IMR-90 (cell line): ENCODE measurements at regions not wholly inside any gene's neighbourhood (a gene's known extent, or its start where the extent isn't known, plus 50 kb on each side); places are given as distances from the start of the nearest gene placed in this dataset.

Source experiments
- ATAC-seq: fragments of 200-7000 bp; cut with Tn5 transposase; 2 replicates; pipeline ENCODE4 v1.9.1; 2020; ENCODE audit warnings: low read depth, mild to moderate bottlenecking, moderate library complexity
- BruUV-seq: library from RNA; stranded (reverse); fragments of 400-500 nt; replicated peaks from 2 replicates; lab custom pipeline; 2021; lab: Mats Ljungman, UMichigan
- CTCF ChIA-PET: fragments of 300-600 bp; formaldehyde crosslinking; extraction: SDS; loops from one replicate; lab custom pipeline; 2021; ENCODE audit warnings: antibody characterized with exemption; lab: Yijun Ruan, JAX
- POLR2A ChIA-PET: fragments of 300-600 bp; sonication (Branson Sonifier 250); formaldehyde crosslinking; loops from one replicate; lab custom pipeline; 2022; ENCODE audit warnings: antibody characterized with exemption; ENCODE audit not compliant: unreplicated experiment; lab: Charles Lee
- DNase-seq: peaks from one replicate; pipeline ENCODE4 v3.0.0; 2013
- H2AFZ ChIP-seq: replicated peaks from 2 replicates; pipeline ENCODE3; 2013; ENCODE audit warnings: low read length, mild to moderate bottlenecking; ENCODE audit not compliant: poor library complexity
- H2AK5ac ChIP-seq: 2 replicates; pipeline ENCODE4 v1.6.1; 2013; ENCODE audit warnings: low read depth, low read length, inconsistent platforms
- H2AK9ac ChIP-seq: replicated peaks from 2 replicates; pipeline ENCODE3; 2013; ENCODE audit warnings: mild to moderate bottlenecking, low read depth, low read length, moderate library complexity; ENCODE audit not compliant: poor library complexity
- H2BK120ac ChIP-seq: 2 replicates; pipeline ENCODE4 v1.6.1; 2013; ENCODE audit warnings: low read depth, low read length, inconsistent platforms
- H2BK15ac ChIP-seq: 3 replicates; pipeline ENCODE4 v1.6.1; 2013; ENCODE audit warnings: low read depth, low read length, inconsistent platforms
- H2BK20ac ChIP-seq: 2 replicates; pipeline ENCODE4 v1.6.1; 2013; ENCODE audit warnings: low read depth, mild to moderate bottlenecking, inconsistent platforms, low read length, moderate library complexity
- H2BK5ac ChIP-seq: 2 replicates; pipeline ENCODE4 v1.6.1; 2013; ENCODE audit warnings: mild to moderate bottlenecking, low read depth, low read length, inconsistent platforms; ENCODE audit not compliant: poor library complexity, severe bottlenecking
- H3K14ac ChIP-seq: replicated peaks from 2 replicates; pipeline ENCODE4 v1.6.1; 2013; ENCODE audit warnings: low read depth, low read length, inconsistent platforms
- H3K18ac ChIP-seq: 2 replicates; pipeline ENCODE4 v1.6.1; 2013; ENCODE audit warnings: low read depth, low read length, control low read depth
- H3K23ac ChIP-seq: 2 replicates; pipeline ENCODE4 v1.6.1; 2013; ENCODE audit warnings: low read depth, low read length, inconsistent platforms
- H3K27ac ChIP-seq: 2 replicates; pipeline ENCODE4 v1.5.1; 2013; ENCODE audit warnings: mild to moderate bottlenecking, control low read depth, low read length; ENCODE audit not compliant: insufficient read depth
- H3K27me3 ChIP-seq: 2 replicates; pipeline ENCODE4 v1.6.1; 2013; ENCODE audit warnings: low read length; ENCODE audit not compliant: control insufficient read depth, insufficient read depth
- H3K36me3 ChIP-seq: 2 replicates; pipeline ENCODE4 v1.6.1; 2013; ENCODE audit warnings: low read length, mixed read lengths; ENCODE audit not compliant: control insufficient read depth, insufficient read depth
- H3K4ac ChIP-seq: 2 replicates; pipeline ENCODE4 v1.6.1; 2013; ENCODE audit warnings: low read depth, low read length, inconsistent platforms
- H3K4me1 ChIP-seq: 2 replicates; pipeline ENCODE4 v1.6.1; 2013; ENCODE audit warnings: low read length, mixed read lengths; ENCODE audit not compliant: control insufficient read depth, insufficient read depth
- H3K4me2 ChIP-seq: 2 replicates; pipeline ENCODE4 v1.6.1; 2013; ENCODE audit warnings: low read depth, mild to moderate bottlenecking, control low read depth, low read length, moderate library complexity
- H3K4me3 ChIP-seq: 2 replicates; pipeline ENCODE4 v1.5.1; 2013; ENCODE audit warnings: low read depth, mild to moderate bottlenecking, control low read depth, low read length, moderate library complexity; ENCODE audit not compliant: insufficient read depth
- H3K56ac ChIP-seq: 2 replicates; pipeline ENCODE4 v1.6.1; 2013; ENCODE audit warnings: low read length, inconsistent platforms; ENCODE audit not compliant: insufficient read depth; ENCODE audit errors: extremely low read depth
- H3K79me1 ChIP-seq, 2 experiments: 2 replicates each; pipeline ENCODE4 v1.6.1; 2013; ENCODE audit warnings: low read length in 2 of 2, inconsistent platforms in 1 of 2, low read depth in 1 of 2
- H3K9ac ChIP-seq: 2 replicates; pipeline ENCODE4 v1.6.1; 2013; ENCODE audit warnings: low read depth, low read length, control low read depth
- H3K9me1 ChIP-seq: 2 replicates; pipeline ENCODE4 v1.6.1; 2013; ENCODE audit warnings: low read length, inconsistent platforms; ENCODE audit not compliant: insufficient read depth
- H3K9me3 ChIP-seq: 2 replicates; pipeline ENCODE4 v1.6.1; 2013; ENCODE audit warnings: low read length; ENCODE audit not compliant: control insufficient read depth, insufficient read depth
- H4K20me1 ChIP-seq: 2 replicates; pipeline ENCODE4 v1.6.1; 2013; ENCODE audit warnings: low read length, inconsistent platforms; ENCODE audit not compliant: insufficient read depth
- H4K5ac ChIP-seq: 2 replicates; pipeline ENCODE4 v1.6.1; 2013; ENCODE audit warnings: mild to moderate bottlenecking, low read depth, low read length, control low read depth
- H4K8ac ChIP-seq, 2 experiments: 2 replicates each; pipeline ENCODE4 v1.6.1; 2013; ENCODE audit warnings: low read depth in 2 of 2, low read length in 2 of 2, control low read depth in 1 of 2, inconsistent platforms in 1 of 2
- H4K91ac ChIP-seq: 2 replicates; pipeline ENCODE4 v1.6.1; 2013; ENCODE audit warnings: low read depth, low read length, inconsistent platforms; ENCODE audit not compliant: insufficient read depth
- BHLHE40 ChIP-seq: fragments of 150-350 bp; IDR thresholded peaks from 2 replicates; pipeline ENCODE4 v1.6.1; 2016; ENCODE audit warnings: mild to moderate bottlenecking, low read depth, low read length
- CEBPB ChIP-seq: IDR thresholded peaks from 2 replicates; pipeline ENCODE4 v1.6.1; 2012; ENCODE audit warnings: low read depth, low read length, improper control_type of control experiment
- CHD1 ChIP-seq: IDR thresholded peaks from 2 replicates; pipeline ENCODE4 v1.6.1; 2012; ENCODE audit warnings: low read depth, low read length, improper control_type of control experiment
- CTCF ChIP-seq: conservative IDR thresholded peaks from 2 replicates; pipeline ENCODE4 v1.5.1; 2012; ENCODE audit warnings: mild to moderate bottlenecking, low read depth, low read length, improper control_type of control experiment
- ELK1 ChIP-seq: fragments of 150-350 bp; IDR thresholded peaks from 2 replicates; pipeline ENCODE4 v1.6.1; 2016; ENCODE audit warnings: low read depth, mild to moderate bottlenecking, low read length, moderate library complexity, borderline replicate concordance
- FOS ChIP-seq: fragments of 150-350 bp; IDR thresholded peaks from 2 replicates; pipeline ENCODE4 v1.6.1; 2016; ENCODE audit warnings: low read depth, low read length
- MAFK ChIP-seq: IDR thresholded peaks from 2 replicates; pipeline ENCODE4 v1.6.1; 2012; ENCODE audit warnings: low read depth, low read length, improper control_type of control experiment
- MAZ ChIP-seq: IDR thresholded peaks from 2 replicates; pipeline ENCODE4 v1.6.1; 2012; ENCODE audit warnings: low read depth, mild to moderate bottlenecking, low read length, improper control_type of control experiment, moderate library complexity, borderline replicate concordance
- RAD21 ChIP-seq: IDR thresholded peaks from 2 replicates; pipeline ENCODE4 v1.6.1; 2012; ENCODE audit warnings: low read length, improper control_type of control experiment
- RCOR1 ChIP-seq: IDR thresholded peaks from 2 replicates; pipeline ENCODE4 v1.6.1; 2012; ENCODE audit warnings: mild to moderate bottlenecking, low read length, improper control_type of control experiment; ENCODE audit not compliant: insufficient replicate concordance
- RFX5 ChIP-seq: IDR thresholded peaks from 2 replicates; pipeline ENCODE4 v1.8.0; 2012; ENCODE audit warnings: low read depth, mild to moderate bottlenecking, low read length, moderate library complexity
- SMC3 ChIP-seq: fragments of 150-350 bp; IDR thresholded peaks from 2 replicates; pipeline ENCODE4 v1.6.1; 2016; ENCODE audit warnings: low read depth, mild to moderate bottlenecking, antibody characterized with exemption, low read length, moderate library complexity
- WGBS, 2 experiments: methylation state at CpG; one replicate each; pipeline versions ENCODE4 v1.1.5 to v1.1.7; 2013; ENCODE audit warnings: missing lambda C conversion rate in 2 of 2; ENCODE audit not compliant: insufficient read length in 1 of 2; ENCODE audit errors: extremely low coverage in 2 of 2; 5-methylcytosine and 5-hydroxymethylcytosine counted together
- dilution Hi-C: fragments of 300-500 bp; cut with HindIII; formaldehyde crosslinking; loops from one replicate; pipeline ENCODE4 v1.14.3; 2018; ENCODE audit warnings: low sequenced_read_pairs; ENCODE audit not compliant: unreplicated experiment
- in situ Hi-C: fragments of 300-500 bp; cut with MboI; formaldehyde crosslinking; loops from 3 replicates; pipeline ENCODE4 v1.14.3; 2019; ENCODE audit warnings: low sequenced_read_pairs, inconsistent platforms, mixed read lengths
- intact Hi-C: fragments of 100-400 bp; cut with micrococcal nuclease; formaldehyde crosslinking; loops from 2 replicates; pipeline ENCODE4 v1.10.0; 2022

GRCh38 chr18:70645971-70646370 is 357.1 kb downstream of the SOCS6 start:
- Histone ChIP-seq H3K4ac (no peak overlapping the region), H3K4me1 (no peaks in the 10 kb centered on the region), H3K4me3 (no peak overlapping the region), H3K18ac (no peak overlapping the region), H2BK120ac (no peak overlapping the region), H2AFZ (no peak overlapping the region), H2AK9ac (no peak overlapping the region), H3K56ac (no peak overlapping the region), H4K8ac (no peak overlapping the region), H3K4me2 (no peak overlapping the region), H3K27me3 (no peaks in the 10 kb centered on the region), H3K36me3 (no peaks in the 10 kb centered on the region), H4K5ac (no peak overlapping the region), H3K27ac (no peak overlapping the region), H4K20me1 (no peaks in the 10 kb centered on the region), H4K91ac (no peak overlapping the region), H3K14ac (no peak overlapping the region), H3K79me1 (no peaks in the 10 kb centered on the region), H3K9me3 (peaks cover 4% of the 10 kb centered on the region; the same call in 1 of the 2 replicates), H3K9me1 (no peaks in the 10 kb centered on the region), H2AK5ac (no peak overlapping the region), H2BK20ac (no peak overlapping the region), H3K9ac (no peak overlapping the region), H3K23ac (no peak overlapping the region), H2BK5ac (no peak overlapping the region), H2BK15ac (no peak overlapping the region)
- dilution Hi-C loops (no loop called here), in situ Hi-C loops (no loop called here), intact Hi-C loops (no loop called here)
- DNase-seq, result no peak
- TF ChIP-seq BHLHE40, result no peak
- TF ChIP-seq MAZ, result no peak
- TF ChIP-seq ELK1, result no peak
- TF ChIP-seq RFX5, result no peak
- no peak for TF ChIP-seq RAD21
- no peak for TF ChIP-seq RCOR1
- no peak for TF ChIP-seq SMC3
- TF ChIP-seq CTCF, result no peak
- TF ChIP-seq MAFK, result no peak
- no peak for TF ChIP-seq CHD1
- TF ChIP-seq CEBPB, result no peak
- TF ChIP-seq FOS, result no peak
- ATAC-seq, result no peak
- no TSS peak for BruUV-seq
- ChIA-PET POLR2A (no interaction called here), CTCF (no interaction called here)
- WGBS, 2 experiments, result no CpG with 5 or more reads among the region's 5 CpGs
